ENCODE measurements at regions not wholly inside any gene's neighbourhood (a gene's known extent, or its start where the extent isn't known, plus 50 kb on each side); places are given as distances from the start of the nearest gene placed in this dataset.
A peak's percentile ranks its signal among the peaks of the same experiment; 100 is the strongest.
"Not testable (repeated sequence)": the region's sequence is repeated elsewhere in the genome, so short reads cannot be mapped to it uniquely, and the experiment has no call there.

- Mint-ChIP-seq H3K4me3 (no peak overlapping the region), H3K4me1 (no peaks in the 10 kb centered on the region), H3K36me3 (ENCODE audit: low read depth) (no peaks in the 10 kb centered on the region), H3K9me3 (peaks cover 3% of the 10 kb centered on the region), H3K27ac (no peak overlapping the region), H3K27me3 (no peaks in the 10 kb centered on the region)
- ChIA-PET CTCF (no interaction called here), POLR2A (no interaction called here)
- no peak for DNase-seq
These were observed 266.4 kb upstream of the TCERG1L start for GRCh38 chr10:131577786-131578471.

GRCh38 chr10:131578472-131578970 lies 267.0 kb upstream of the TCERG1L start:
- H3K4me1 Mint-ChIP-seq: no peaks in the 10 kb centered on the region
- no peaks in the 10 kb centered on the region for H3K36me3 Mint-ChIP-seq (ENCODE audit: low read depth)
- ChIA-PET POLR2A (no interaction called here), CTCF (no interaction called here)
- no peak overlapping the region for H3K27ac Mint-ChIP-seq
- H3K9me3 Mint-ChIP-seq: peaks cover 3% of the 10 kb centered on the region
- no peak for DNase-seq
- no peaks in the 10 kb centered on the region for H3K27me3 Mint-ChIP-seq
- H3K4me3 Mint-ChIP-seq: no peak overlapping the region

GRCh38 chr10:131579251-131580071 lies 267.9 kb upstream of the TCERG1L start:
- POLR2A ChIA-PET: no interaction called here
- Mint-ChIP-seq H3K27ac (no peak overlapping the region), H3K4me1 (no peaks in the 10 kb centered on the region), H3K9me3 (peaks cover 3% of the 10 kb centered on the region), H3K4me3 (no peak overlapping the region), H3K36me3 (ENCODE audit: low read depth) (no peaks in the 10 kb centered on the region), H3K27me3 (no peaks in the 10 kb centered on the region)
- DNase-seq: no peak
- CTCF ChIA-PET: no interaction called here

- Mint-ChIP-seq H3K9me3 (peaks cover 3% of the 10 kb centered on the region), H3K4me3 (no peak overlapping the region), H3K27ac (no peak overlapping the region), H3K4me1 (no peaks in the 10 kb centered on the region), H3K36me3 (ENCODE audit: low read depth) (no peaks in the 10 kb centered on the region), H3K27me3 (no peaks in the 10 kb centered on the region)
- DNase-seq: no peak
- POLR2A ChIA-PET: no interaction called here
- CTCF ChIA-PET: no interaction called here
These were observed 268.6 kb upstream of the TCERG1L start for GRCh38 chr10:131580076-131580652.

- H3K36me3 Mint-ChIP-seq (ENCODE audit: low read depth): no peaks in the 10 kb centered on the region
- ChIA-PET CTCF (no interaction called here), POLR2A (no interaction called here)
- no peak overlapping the region for H3K27ac Mint-ChIP-seq
- peaks cover 5% of the 10 kb centered on the region for H3K9me3 Mint-ChIP-seq
- H3K4me3 Mint-ChIP-seq: no peak overlapping the region
- H3K27me3 Mint-ChIP-seq: no peaks in the 10 kb centered on the region
- H3K4me1 Mint-ChIP-seq: no peaks in the 10 kb centered on the region
- no peak for DNase-seq
These were observed 269.2 kb upstream of the TCERG1L start for GRCh38 chr10:131580674-131581073.

- H3K4me3 Mint-ChIP-seq; H3K27ac Mint-ChIP-seq; H3K9me3 Mint-ChIP-seq; H3K27me3 Mint-ChIP-seq; H3K4me1 Mint-ChIP-seq; POLR2A ChIA-PET; CTCF ChIA-PET; DNase-seq; H3K36me3 Mint-ChIP-seq (ENCODE audit: low read depth): not testable (repeated sequence)
These were observed 270.0 kb upstream of the TCERG1L start for GRCh38 chr10:131581547-131581946.

- POLR2A ChIA-PET: no interaction called here
- Mint-ChIP-seq H3K4me3 (no peak overlapping the region), H3K27me3 (no peaks in the 10 kb centered on the region), H3K9me3 (peaks cover 5% of the 10 kb centered on the region), H3K36me3 (ENCODE audit: low read depth) (no peaks in the 10 kb centered on the region), H3K27ac (no peak overlapping the region), H3K4me1 (no peaks in the 10 kb centered on the region)
- CTCF ChIA-PET: no interaction called here
- DNase-seq: no peak
These were observed 272.8 kb upstream of the TCERG1L start for GRCh38 chr10:131584287-131584686.

GRCh38 chr10:131585761-131586160 lies 274.2 kb upstream of the TCERG1L start:
- Mint-ChIP-seq H3K36me3 (ENCODE audit: low read depth) (no peaks in the 10 kb centered on the region), H3K27me3 (no peaks in the 10 kb centered on the region), H3K4me1 (no peaks in the 10 kb centered on the region), H3K4me3 (no peak overlapping the region), H3K27ac (peak overlapping the region; percentile 22), H3K9me3 (peaks cover 5% of the 10 kb centered on the region)
- no peak for DNase-seq
- ChIA-PET CTCF (no interaction called here), POLR2A (no interaction called here)

GRCh38 chr10:131586958-131587357 lies 275.4 kb upstream of the TCERG1L start:
- DNase-seq: no peak
- no peaks in the 10 kb centered on the region for H3K4me1 Mint-ChIP-seq
- ChIA-PET POLR2A (no interaction called here), CTCF (no interaction called here)
- no peak overlapping the region for H3K27ac Mint-ChIP-seq
- peaks cover 6% of the 10 kb centered on the region for H3K9me3 Mint-ChIP-seq
- H3K36me3 Mint-ChIP-seq (ENCODE audit: low read depth): no peaks in the 10 kb centered on the region
- H3K4me3 Mint-ChIP-seq: no peak overlapping the region
- H3K27me3 Mint-ChIP-seq: no peaks in the 10 kb centered on the region

- no peaks in the 10 kb centered on the region for H3K36me3 Mint-ChIP-seq (ENCODE audit: low read depth)
- H3K27me3 Mint-ChIP-seq: no peaks in the 10 kb centered on the region
- CTCF ChIA-PET: no interaction called here
- H3K4me1 Mint-ChIP-seq: no peaks in the 10 kb centered on the region
- POLR2A ChIA-PET: no interaction called here
- no peak overlapping the region for H3K4me3 Mint-ChIP-seq
- H3K9me3 Mint-ChIP-seq: peaks cover 8% of the 10 kb centered on the region
- no peak overlapping the region for H3K27ac Mint-ChIP-seq
- DNase-seq: no peak
These were observed 276.6 kb upstream of the TCERG1L start for GRCh38 chr10:131587976-131588680.

- no peak overlapping the region for H3K27ac Mint-ChIP-seq
- H3K4me3 Mint-ChIP-seq: no peak overlapping the region
- no peaks in the 10 kb centered on the region for H3K36me3 Mint-ChIP-seq (ENCODE audit: low read depth)
- POLR2A ChIA-PET: no interaction called here
- peaks cover 8% of the 10 kb centered on the region for H3K9me3 Mint-ChIP-seq
- no peaks in the 10 kb centered on the region for H3K4me1 Mint-ChIP-seq
- CTCF ChIA-PET: no interaction called here
- H3K27me3 Mint-ChIP-seq: no peaks in the 10 kb centered on the region
- no peak for DNase-seq
These were observed 277.2 kb upstream of the TCERG1L start for GRCh38 chr10:131588704-131589220.

GRCh38 chr10:131590567-131590966 lies 279.0 kb upstream of the TCERG1L start:
- Mint-ChIP-seq H3K4me3 (no peak overlapping the region), H3K27me3 (no peaks in the 10 kb centered on the region), H3K4me1 (no peaks in the 10 kb centered on the region), H3K9me3 (peaks cover 7% of the 10 kb centered on the region), H3K36me3 (ENCODE audit: low read depth) (no peaks in the 10 kb centered on the region), H3K27ac (no peak overlapping the region)
- no peak for DNase-seq
- CTCF ChIA-PET: no interaction called here
- POLR2A ChIA-PET: no interaction called here

- no peak for DNase-seq
- peaks cover 2% of the 10 kb centered on the region for H3K9me3 Mint-ChIP-seq
- CTCF ChIA-PET: no interaction called here
- no peaks in the 10 kb centered on the region for H3K27me3 Mint-ChIP-seq
- no peaks in the 10 kb centered on the region for H3K4me1 Mint-ChIP-seq
- no peak overlapping the region for H3K4me3 Mint-ChIP-seq
- POLR2A ChIA-PET: no interaction called here
- H3K36me3 Mint-ChIP-seq (ENCODE audit: low read depth): no peaks in the 10 kb centered on the region
- H3K27ac Mint-ChIP-seq: no peak overlapping the region
These were observed 280.4 kb upstream of the TCERG1L start for GRCh38 chr10:131591936-131592335.
